ENCODE measurements at regions not wholly inside any gene's neighbourhood (a gene's known extent, or its start where the extent isn't known, plus 50 kb on each side); places are given as distances from the start of the nearest gene placed in this dataset.
"Not testable (repeated sequence)": the region's sequence is repeated elsewhere in the genome, so short reads cannot be mapped to it uniquely, and the experiment has no call there.

DNA sequence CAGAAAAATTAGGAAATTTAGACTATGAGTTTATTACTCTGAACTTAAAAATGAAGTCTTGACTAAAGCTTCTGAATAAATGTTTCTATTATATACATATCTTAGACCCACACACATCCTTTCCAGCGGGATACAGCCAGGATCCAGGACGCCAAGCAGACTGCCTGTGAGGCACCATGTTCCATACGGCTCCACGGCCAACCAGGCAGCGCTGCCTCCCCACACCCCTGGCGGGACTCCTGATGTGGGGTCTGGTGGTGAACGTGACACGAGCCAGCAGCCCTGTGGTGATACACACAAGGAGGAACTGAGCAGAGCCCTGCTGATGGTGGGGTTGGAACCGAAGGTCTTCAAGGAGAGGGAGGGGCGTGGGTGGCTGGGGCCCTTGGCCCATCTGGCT lies 59.8 kb upstream of the TNK2 start:
- DNase-seq (ENCODE audit: low read depth, low spot score); H3K4me1 ChIP-seq (ENCODE audit: control insufficient read depth in 1 of 2, insufficient read depth in 2 of 2, low read length in 2 of 2); H4K20me1 ChIP-seq (ENCODE audit: insufficient read depth); POLR2A ChIA-PET; H3K9me3 ChIP-seq (ENCODE audit: control insufficient read depth in 1 of 2, insufficient read depth in 1 of 2, low read depth in 1 of 2, low read length in 2 of 2); H3K9me2 ChIP-seq (ENCODE audit: insufficient read depth); BruUV-seq (replicated peaks); H2AFZ ChIP-seq (ENCODE audit: low read depth, low read length, poor library complexity, severe bottlenecking); H3K79me2 ChIP-seq (ENCODE audit: insufficient read depth, low read length); H3K27ac ChIP-seq (ENCODE audit: low read depth, low read length); intact Hi-C loops (cut with micrococcal nuclease); H3K27me3 ChIP-seq (ENCODE audit: insufficient read depth, low read length); ATAC-seq; H3K4me3 ChIP-seq (replicated peaks in 1 of 2; ENCODE audit: low read depth in 1 of 2, low read length in 2 of 2); H3K9ac ChIP-seq (ENCODE audit: low read length); RAD21 ChIA-PET (ENCODE audit: low non-redundant PET in 1 of 2, low total read pairs in 2 of 2, uncharacterized antibody in 2 of 2, unreplicated experiment in 2 of 2); CTCF ChIA-PET; H3K4me2 ChIP-seq (ENCODE audit: low read length): not testable (repeated sequence)
- peaks cover 3 to 17% of the 10 kb centered on the region in 2 experiments for H3K36me3 ChIP-seq (ENCODE audit: control insufficient read depth in 1 of 2, insufficient read depth in 2 of 2, low read length in 2 of 2)

DNA sequence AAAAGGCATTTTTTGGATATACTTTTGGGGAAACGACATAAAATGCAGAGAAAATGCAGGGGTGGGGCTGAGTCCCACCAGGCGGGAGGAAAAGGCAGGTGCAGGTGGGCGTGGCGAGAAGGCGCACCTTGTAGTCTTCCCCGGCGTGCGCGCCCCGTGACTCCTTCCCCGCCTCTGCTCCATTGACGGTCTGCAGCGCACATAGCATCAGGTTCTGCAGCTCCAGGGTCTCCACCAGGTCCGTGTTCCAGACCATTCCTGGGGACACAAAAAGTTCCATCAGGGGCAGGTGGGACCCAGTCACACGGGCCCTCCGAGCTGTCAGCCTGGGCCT lies 59.0 kb upstream of the TNK2 start:
- H2AFZ ChIP-seq (ENCODE audit: low read depth, low read length, poor library complexity, severe bottlenecking); H3K9ac ChIP-seq (ENCODE audit: low read length); RAD21 ChIA-PET (ENCODE audit: low non-redundant PET in 1 of 2, low total read pairs in 2 of 2, uncharacterized antibody in 2 of 2, unreplicated experiment in 2 of 2); POLR2A ChIA-PET; H3K4me3 ChIP-seq (replicated peaks in 1 of 2; ENCODE audit: low read depth in 1 of 2, low read length in 2 of 2); H3K9me2 ChIP-seq (ENCODE audit: insufficient read depth); H3K4me1 ChIP-seq (ENCODE audit: control insufficient read depth in 1 of 2, insufficient read depth in 2 of 2, low read length in 2 of 2); H3K27ac ChIP-seq (ENCODE audit: low read depth, low read length); H3K79me2 ChIP-seq (ENCODE audit: insufficient read depth, low read length); BruUV-seq (replicated peaks); ATAC-seq; H3K9me3 ChIP-seq (ENCODE audit: control insufficient read depth in 1 of 2, insufficient read depth in 1 of 2, low read depth in 1 of 2, low read length in 2 of 2); H3K27me3 ChIP-seq (ENCODE audit: insufficient read depth, low read length); H3K4me2 ChIP-seq (ENCODE audit: low read length); H4K20me1 ChIP-seq (ENCODE audit: insufficient read depth); intact Hi-C loops (cut with micrococcal nuclease); CTCF ChIA-PET; DNase-seq (ENCODE audit: low read depth, low spot score): not testable (repeated sequence)
- H3K36me3 ChIP-seq (ENCODE audit: control insufficient read depth in 1 of 2, insufficient read depth in 2 of 2, low read length in 2 of 2), result peaks cover 3 to 21% of the 10 kb centered on the region in 2 experiments

DNA sequence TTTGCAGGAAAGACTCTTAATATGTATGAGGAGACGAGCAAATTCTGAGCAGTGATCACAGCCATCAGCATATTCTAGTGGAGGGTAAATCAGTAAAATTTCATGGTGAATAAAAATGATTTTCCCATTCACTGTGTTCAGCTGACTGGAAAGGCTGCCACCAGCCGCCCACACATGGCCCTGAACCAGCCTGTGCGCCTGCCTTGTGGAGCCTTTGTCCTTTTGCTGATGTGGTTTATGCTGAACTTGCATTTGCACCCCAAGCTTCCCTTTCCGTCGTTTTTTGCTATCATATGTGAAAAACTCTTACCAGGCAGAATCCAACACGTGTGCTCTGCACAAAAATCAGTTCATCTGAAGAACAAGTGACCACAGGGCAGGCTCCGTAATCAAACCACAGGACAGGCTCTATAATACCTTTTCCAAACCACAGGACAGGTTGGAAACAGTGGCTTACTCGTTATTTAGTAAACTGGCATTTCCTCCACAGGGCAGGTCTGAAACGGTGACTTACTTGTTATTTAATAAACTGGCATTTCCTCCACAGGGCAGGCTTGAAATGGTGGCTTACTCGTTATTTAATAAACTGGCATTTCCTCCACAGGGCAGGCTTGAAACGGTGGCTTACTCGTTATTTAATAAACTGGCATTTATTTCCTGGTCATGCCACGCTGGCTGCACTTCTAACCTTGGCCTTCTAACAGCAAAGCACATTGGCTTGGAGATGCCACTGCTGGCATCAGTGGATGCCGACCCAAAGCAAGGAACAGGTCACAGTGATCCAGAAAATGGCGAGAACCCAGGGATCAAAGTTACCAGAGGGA lies 58.4 kb upstream of the TNK2 start:
- ATAC-seq; H3K27me3 ChIP-seq (ENCODE audit: insufficient read depth, low read length); CTCF ChIA-PET; intact Hi-C loops (cut with micrococcal nuclease); H3K27ac ChIP-seq (ENCODE audit: low read depth, low read length); DNase-seq (ENCODE audit: low read depth, low spot score); H2AFZ ChIP-seq (ENCODE audit: low read depth, low read length, poor library complexity, severe bottlenecking); H3K9ac ChIP-seq (ENCODE audit: low read length); H3K4me3 ChIP-seq (replicated peaks in 1 of 2; ENCODE audit: low read depth in 1 of 2, low read length in 2 of 2); H3K4me1 ChIP-seq (ENCODE audit: control insufficient read depth in 1 of 2, insufficient read depth in 2 of 2, low read length in 2 of 2); H3K79me2 ChIP-seq (ENCODE audit: insufficient read depth, low read length); H3K9me3 ChIP-seq (ENCODE audit: control insufficient read depth in 1 of 2, insufficient read depth in 1 of 2, low read depth in 1 of 2, low read length in 2 of 2); BruUV-seq (replicated peaks); H3K9me2 ChIP-seq (ENCODE audit: insufficient read depth); H3K4me2 ChIP-seq (ENCODE audit: low read length); RAD21 ChIA-PET (ENCODE audit: low non-redundant PET in 1 of 2, low total read pairs in 2 of 2, uncharacterized antibody in 2 of 2, unreplicated experiment in 2 of 2); H4K20me1 ChIP-seq (ENCODE audit: insufficient read depth); POLR2A ChIA-PET: not testable (repeated sequence)
- H3K36me3 ChIP-seq (ENCODE audit: control insufficient read depth in 1 of 2, insufficient read depth in 2 of 2, low read length in 2 of 2), result peaks cover 3 to 23% of the 10 kb centered on the region in 2 experiments

DNA sequence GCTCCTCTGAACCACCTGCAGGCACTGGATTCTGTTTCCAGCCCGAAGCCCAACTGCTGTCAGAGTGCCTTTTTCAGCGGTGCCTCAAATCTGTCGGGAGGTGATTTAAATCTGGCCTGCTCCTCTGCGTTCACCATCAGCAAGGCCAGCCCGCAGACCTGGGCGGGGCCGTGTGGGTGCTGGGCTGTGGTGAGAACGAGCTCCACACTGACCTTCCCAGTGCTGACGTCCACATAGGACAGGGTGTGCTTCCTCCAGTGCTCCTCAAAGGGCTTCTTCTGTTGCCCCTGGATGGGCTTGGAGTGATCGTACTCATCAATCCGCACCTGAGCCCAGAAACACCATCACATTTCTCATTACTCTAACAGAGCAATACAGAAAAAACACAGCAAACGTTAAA lies 56.9 kb upstream of the TNK2 start:
- CTCF ChIA-PET; RAD21 ChIA-PET (ENCODE audit: low non-redundant PET in 1 of 2, low total read pairs in 2 of 2, uncharacterized antibody in 2 of 2, unreplicated experiment in 2 of 2); H3K4me1 ChIP-seq (ENCODE audit: control insufficient read depth in 1 of 2, insufficient read depth in 2 of 2, low read length in 2 of 2); H4K20me1 ChIP-seq (ENCODE audit: insufficient read depth); H3K9me2 ChIP-seq (ENCODE audit: insufficient read depth); H3K27me3 ChIP-seq (ENCODE audit: insufficient read depth, low read length); POLR2A ChIA-PET; ATAC-seq; H3K79me2 ChIP-seq (ENCODE audit: insufficient read depth, low read length); intact Hi-C loops (cut with micrococcal nuclease); H3K4me2 ChIP-seq (ENCODE audit: low read length); H3K27ac ChIP-seq (ENCODE audit: low read depth, low read length); H3K9ac ChIP-seq (ENCODE audit: low read length); H3K9me3 ChIP-seq (ENCODE audit: control insufficient read depth in 1 of 2, insufficient read depth in 1 of 2, low read depth in 1 of 2, low read length in 2 of 2); BruUV-seq (replicated peaks); H3K4me3 ChIP-seq (replicated peaks in 1 of 2; ENCODE audit: low read depth in 1 of 2, low read length in 2 of 2); DNase-seq (ENCODE audit: low read depth, low spot score); H2AFZ ChIP-seq (ENCODE audit: low read depth, low read length, poor library complexity, severe bottlenecking): not testable (repeated sequence)
- peaks cover under 1 to 14% of the 10 kb centered on the region in 2 experiments for H3K36me3 ChIP-seq (ENCODE audit: control insufficient read depth in 1 of 2, insufficient read depth in 2 of 2, low read length in 2 of 2)

Data from HCT116 (cell line).